Head of caudate nucleus (tissue), 42 donors: ENCODE measurements at regions not wholly inside any gene's neighbourhood (a gene's known extent, or its start where the extent isn't known, plus 50 kb on each side); places are given as distances from the start of the nearest gene placed in this dataset.
A peak's percentile ranks its signal among the peaks of the same experiment; 100 is the strongest.
"Not testable (repeated sequence)": the region's sequence is repeated elsewhere in the genome, so short reads cannot be mapped to it uniquely, and the experiment has no call there.

ENCODE experiments used
- DNase-seq, 42 donors: peaks; one replicate each; pipeline versions ENCODE4 v3.0.0 to v3.0.0-alpha.2; 2020 to 2021; ENCODE audit warnings: mixed read lengths in 7 of 42
- intact Hi-C: fragments of 100-400 bp; cut with DNase I; formaldehyde crosslinking; loops from one replicate; pipeline ENCODE4 v1.15.0; 2022

GRCh38 chr16:35102780-35103403, 1643.5 kb downstream of the TP53TG3F start:
- intact Hi-C loops: no loop called here
- DNase-seq: no peak

- DNase-seq, intact Hi-C loops: not testable (repeated sequence)
Measured at GRCh38 chr16:35111772-35112171, 1652.4 kb downstream of the TP53TG3F start.

DNA sequence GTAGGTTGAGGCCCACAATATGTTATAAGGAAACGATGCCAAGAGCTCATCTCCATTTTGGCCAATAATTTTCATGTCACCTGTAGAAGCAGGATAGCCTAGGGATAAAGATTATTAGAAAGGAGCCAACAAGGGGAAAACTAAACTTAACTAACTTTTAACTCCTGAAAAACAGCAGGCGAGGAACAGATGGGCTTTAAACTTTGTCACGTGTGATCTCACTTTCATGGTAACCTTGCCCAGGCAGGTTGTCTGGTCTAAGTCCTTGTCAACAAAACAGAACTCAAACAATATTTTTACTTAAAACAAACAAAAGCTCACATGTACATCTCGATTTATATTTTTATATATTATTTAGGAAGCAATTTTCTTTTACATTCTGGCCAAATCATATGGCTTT, 1672.0 kb downstream of the TP53TG3F start:
- DNase-seq: no peak

DNA sequence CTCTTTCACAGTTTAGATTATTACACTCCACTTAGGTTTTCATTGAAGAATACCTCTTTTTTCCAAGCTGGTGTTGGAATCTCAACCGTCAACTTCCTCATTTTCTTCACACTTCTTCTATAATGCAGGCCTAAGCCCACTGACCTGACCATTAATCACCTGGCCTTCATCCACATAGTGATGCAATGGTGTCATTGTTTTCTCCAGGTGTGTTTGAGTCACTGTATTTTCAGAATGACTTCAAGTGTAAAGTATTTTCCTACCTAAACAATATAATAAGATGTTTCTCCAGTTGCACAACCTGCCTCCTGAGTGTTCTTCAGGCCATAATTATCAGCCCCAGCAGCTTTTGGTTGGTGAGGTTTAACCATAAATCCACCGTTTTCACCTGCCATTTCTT, 1675.1 kb downstream of the TP53TG3F start:
- intact Hi-C loops: no loop called here
- DNase-seq: no peak

More for the DNA sequence above, 1672.0 kb downstream of the TP53TG3F start:
- intact Hi-C loops: no loop called here

- intact Hi-C loops: no loop called here
- DNase-seq: peak in 1 of 42 donors; percentile 30
Measured at GRCh38 chr16:35140293-35140986, 1681.0 kb downstream of the TP53TG3F start.

GRCh38 chr16:35141303-35141702, 1681.9 kb downstream of the TP53TG3F start:
- intact Hi-C loops: no loop called here
- DNase-seq: no peak

GRCh38 chr16:35142147-35142808, 1682.9 kb downstream of the TP53TG3F start:
- intact Hi-C loops: no loop called here
- no peak for DNase-seq

DNA sequence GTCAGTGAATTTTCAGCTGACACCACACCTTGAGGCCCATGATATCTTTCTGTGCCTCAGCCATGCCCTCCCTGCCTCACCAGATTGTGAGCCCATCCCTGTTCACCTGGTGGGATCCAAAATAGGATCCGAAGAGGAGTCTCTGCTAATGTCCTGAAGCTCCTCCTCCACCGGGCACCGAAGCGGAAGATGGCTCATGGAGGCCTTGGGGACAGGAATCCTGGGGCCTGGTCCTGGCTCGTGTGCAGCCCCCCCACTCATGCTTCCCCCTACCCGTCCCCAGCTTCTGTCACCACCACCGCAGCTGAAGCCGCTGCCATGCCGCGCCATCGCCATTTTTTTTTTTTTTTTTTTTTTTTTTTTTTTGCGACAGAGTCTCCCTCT, 1683.4 kb downstream of the TP53TG3F start:
- intact Hi-C loops: no loop called here
- DNase-seq: no peak

DNA sequence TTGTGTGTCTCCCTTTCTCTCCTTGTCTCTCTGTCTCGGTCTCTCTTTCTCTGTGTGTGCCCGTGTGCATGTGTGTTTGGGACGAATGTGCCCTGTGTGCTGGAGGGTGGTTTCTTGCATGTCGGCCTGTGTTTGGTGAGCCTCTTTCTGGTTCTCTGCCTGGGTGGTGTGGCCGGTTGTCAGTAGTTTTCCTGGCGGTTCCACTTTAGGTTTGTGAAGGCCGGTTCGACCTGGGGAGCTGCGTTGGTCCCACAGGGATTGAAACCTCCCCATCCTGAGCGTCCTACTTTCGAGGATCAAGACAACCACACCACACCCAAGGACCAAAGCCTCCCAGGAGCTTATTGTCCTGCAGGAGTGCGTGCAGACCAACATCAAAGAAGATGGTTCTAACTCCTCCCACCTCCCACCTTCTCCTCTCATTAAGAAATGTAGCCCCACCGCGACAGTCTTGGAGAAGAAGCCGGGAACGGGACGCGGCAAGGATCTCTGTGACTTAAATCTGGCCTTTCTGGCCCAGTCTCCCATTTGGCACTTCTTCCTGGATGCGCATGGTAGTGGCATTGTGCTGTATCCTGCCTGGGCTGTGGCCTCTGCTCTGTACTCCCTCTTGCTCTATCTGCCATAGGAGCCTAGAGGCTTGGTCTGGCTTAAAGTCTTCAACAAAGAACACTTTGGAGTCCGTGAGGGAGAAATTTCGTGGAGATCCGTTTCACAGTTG, 1685.0 kb downstream of the TP53TG3F start:
- intact Hi-C loops: no loop called here
- no peak for DNase-seq

DNA sequence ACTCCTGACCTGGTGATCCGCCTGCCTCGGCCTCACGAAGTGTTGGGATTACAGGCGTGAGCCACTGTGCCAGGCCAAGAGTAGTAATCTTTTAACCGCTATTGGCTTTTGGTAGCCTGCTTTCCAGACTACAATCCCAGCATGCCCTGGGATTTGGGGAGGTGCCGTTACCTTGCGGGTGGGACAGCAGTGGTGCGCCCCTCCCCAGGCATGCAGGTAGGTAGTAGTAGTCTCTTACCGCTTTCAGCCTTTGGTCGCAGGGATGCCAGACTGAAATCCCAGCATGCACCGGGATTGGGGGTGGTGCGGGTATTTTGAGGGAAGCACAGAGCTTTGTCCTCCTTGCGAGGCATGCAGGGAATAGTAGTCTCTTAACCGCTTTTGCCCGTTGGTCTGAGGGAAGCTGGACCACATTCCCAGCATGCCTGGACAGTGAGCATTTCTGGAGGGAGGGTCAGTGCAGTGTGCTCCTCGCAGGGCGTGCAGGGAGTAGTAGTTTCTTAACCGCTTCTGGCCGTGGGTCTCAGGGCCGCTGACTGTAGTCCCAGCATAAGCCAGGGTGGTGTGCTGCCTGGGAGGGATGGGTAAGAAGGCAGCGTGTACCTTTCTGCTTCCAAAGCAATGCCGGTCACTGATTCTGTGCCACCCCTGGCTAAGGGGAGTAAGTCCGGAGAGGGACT, 1686.8 kb downstream of the TP53TG3F start:
- DNase-seq: peak in 1 of 42 donors; percentile 30
- intact Hi-C loops: no loop called here

GRCh38 chr16:35146723-35147458, 1687.5 kb downstream of the TP53TG3F start:
- intact Hi-C loops: no loop called here
- no peak for DNase-seq

- intact Hi-C loops: no loop called here
- DNase-seq: no peak
Measured at GRCh38 chr16:35147556-35148504, 1688.4 kb downstream of the TP53TG3F start.

DNA sequence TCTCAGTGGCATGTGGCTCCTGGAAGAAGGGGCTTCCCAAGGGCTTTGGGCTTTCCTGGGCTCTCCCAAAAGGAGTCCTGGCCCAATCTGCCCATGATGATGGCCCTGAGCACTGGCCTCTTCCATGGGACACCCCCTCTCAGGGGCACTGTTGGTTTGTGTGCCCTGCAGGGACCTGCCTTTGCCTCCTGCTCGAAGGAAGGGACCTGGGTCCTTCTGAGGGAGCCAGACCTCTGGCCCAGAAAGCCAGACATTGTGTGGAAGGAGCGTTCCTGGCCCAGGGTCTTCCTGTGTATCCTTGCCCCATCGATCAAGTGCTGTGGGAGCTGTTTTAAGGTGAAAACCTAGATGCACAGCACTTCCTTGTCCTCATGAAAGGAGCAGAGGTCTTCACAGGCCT, 1689.3 kb downstream of the TP53TG3F start:
- intact Hi-C loops: no loop called here

GRCh38 chr16:35149550-35149949, 1690.1 kb downstream of the TP53TG3F start:
- DNase-seq: no peak
- intact Hi-C loops: no loop called here

More for the DNA sequence above, 1689.3 kb downstream of the TP53TG3F start:
- no peak for DNase-seq

- peak in 1 of 42 donors; percentile 11 for DNase-seq
- intact Hi-C loops: no loop called here
Measured at GRCh38 chr16:35150805-35151312, 1691.4 kb downstream of the TP53TG3F start.

DNA sequence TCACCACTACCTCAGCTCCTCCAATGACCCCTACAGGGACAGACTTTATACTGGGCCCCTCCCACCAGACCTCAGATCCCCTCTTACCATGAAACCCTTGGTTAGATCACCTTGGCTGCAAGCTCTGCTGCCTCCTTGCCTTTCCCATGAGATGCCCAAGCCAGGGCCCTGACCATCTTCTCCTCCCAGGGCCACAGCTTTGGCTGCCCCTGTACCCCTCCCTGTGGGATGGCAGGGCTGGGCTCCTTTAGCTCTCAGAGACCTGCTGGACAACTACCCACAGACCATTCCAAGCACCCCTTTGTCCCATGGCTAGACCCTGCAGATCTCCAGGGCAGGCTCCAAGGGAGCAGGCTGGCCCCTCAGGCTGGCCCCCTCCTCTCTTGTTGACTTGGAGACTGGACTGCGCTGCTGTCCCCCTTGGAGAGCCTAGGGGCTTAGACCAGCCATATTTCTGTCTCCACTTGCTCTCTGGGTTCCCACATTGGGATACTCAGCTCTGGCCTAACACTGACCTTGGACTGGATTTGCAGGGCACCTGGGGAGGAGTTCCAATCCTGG, 1692.7 kb downstream of the TP53TG3F start:
- DNase-seq: no peak
- intact Hi-C loops: no loop called here

DNA sequence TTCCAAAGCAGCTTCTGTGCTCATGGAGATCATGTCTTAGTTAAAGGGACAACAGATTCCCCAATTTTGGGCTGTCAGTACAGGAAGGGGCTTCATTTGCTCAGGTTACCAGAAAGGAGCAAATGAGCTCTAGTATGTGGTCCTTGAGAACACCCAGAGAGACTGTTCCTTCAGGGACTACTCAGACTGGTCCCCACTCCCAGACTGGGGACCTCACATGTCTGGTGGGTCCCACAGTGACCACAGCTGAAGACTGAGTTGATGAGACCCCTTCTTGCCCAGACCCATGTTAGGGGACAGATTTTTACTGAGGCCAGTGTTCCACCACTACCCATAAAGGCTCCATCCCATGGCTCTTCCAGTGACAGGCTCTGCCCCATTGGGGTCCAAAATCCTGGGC, 1695.2 kb downstream of the TP53TG3F start:
- no peak for DNase-seq
- intact Hi-C loops: no loop called here
